ENCODE measurements at regions not wholly inside any gene's neighbourhood (a gene's known extent, or its start where the extent isn't known, plus 50 kb on each side); places are given as distances from the start of the nearest gene placed in this dataset.

DNA sequence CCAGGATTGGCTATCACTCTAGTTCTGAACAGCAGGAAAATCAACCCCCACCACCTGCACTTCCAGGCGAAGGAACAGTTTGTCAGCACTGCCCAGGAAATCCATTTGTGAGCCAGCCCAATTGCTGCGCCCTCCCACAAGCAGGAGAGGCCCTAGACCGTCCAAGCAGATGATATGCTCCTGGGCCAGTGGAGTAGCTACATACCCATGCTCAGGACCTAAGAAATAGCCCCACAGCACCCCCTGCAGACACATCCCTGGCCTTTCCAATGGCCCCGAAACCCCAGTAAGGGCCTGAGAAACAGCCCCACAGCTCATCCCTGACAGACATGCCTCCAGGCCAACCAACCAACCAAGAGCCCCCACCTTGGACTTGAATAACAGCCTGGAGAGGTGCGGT is 111.5 kb upstream of the ZC3H11B start:
- no peak overlapping the region for H3K4me3 ChIP-seq (ENCODE audit: low read depth, low read length)
- no peak for DNase-seq (ENCODE audit: low read depth)
- FAIRE-seq: no peak
- no peaks in the 10 kb centered on the region for H3K36me3 ChIP-seq (ENCODE audit: control insufficient read depth, insufficient read depth, low read length)
- H3K27me3 ChIP-seq (ENCODE audit: control insufficient read depth, insufficient read depth, low read length): no peaks in the 10 kb centered on the region
- TF ChIP-seq, protein P1, sequence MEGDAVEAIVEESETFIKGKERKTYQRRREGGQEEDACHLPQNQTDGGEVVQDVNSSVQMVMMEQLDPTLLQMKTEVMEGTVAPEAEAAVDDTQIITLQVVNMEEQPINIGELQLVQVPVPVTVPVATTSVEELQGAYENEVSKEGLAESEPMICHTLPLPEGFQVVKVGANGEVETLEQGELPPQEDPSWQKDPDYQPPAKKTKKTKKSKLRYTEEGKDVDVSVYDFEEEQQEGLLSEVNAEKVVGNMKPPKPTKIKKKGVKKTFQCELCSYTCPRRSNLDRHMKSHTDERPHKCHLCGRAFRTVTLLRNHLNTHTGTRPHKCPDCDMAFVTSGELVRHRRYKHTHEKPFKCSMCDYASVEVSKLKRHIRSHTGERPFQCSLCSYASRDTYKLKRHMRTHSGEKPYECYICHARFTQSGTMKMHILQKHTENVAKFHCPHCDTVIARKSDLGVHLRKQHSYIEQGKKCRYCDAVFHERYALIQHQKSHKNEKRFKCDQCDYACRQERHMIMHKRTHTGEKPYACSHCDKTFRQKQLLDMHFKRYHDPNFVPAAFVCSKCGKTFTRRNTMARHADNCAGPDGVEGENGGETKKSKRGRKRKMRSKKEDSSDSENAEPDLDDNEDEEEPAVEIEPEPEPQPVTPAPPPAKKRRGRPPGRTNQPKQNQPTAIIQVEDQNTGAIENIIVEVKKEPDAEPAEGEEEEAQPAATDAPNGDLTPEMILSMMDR (IDR thresholded peaks at IDR 0.05; ENCODE audit: insufficient read depth, low read length, severe bottlenecking): no peak

DNA sequence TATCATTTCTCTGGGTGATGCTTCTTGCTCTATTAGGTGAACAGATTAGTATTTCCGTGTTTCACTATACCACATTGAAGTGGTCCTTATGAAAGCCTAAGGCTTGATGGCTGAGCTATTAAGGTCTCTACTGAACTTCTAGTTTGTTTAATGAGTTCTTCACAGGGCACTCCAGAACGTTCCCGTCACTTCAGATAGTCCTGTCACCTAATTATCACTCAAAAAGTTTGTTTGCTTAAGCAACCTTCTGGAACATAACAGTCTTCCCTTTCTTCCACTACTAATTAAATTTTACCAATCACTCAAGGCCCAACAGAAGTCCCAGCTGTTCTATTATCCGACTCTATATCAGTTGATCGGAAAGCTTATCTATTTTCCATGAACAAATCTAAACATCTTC is 104.6 kb upstream of the ZC3H11B start:
- DNase-seq (ENCODE audit: low read depth) (no peak), FAIRE-seq (no peak)
- no peak overlapping the region for H3K4me3 ChIP-seq (ENCODE audit: low read depth, low read length)
- TF ChIP-seq, protein P1 (IDR thresholded peaks at IDR 0.05; ENCODE audit: insufficient read depth, low read length, severe bottlenecking): no peak
- no peaks in the 10 kb centered on the region for H3K27me3 ChIP-seq (ENCODE audit: control insufficient read depth, insufficient read depth, low read length)
- H3K36me3 ChIP-seq (ENCODE audit: control insufficient read depth, insufficient read depth, low read length): no peaks in the 10 kb centered on the region

DNA sequence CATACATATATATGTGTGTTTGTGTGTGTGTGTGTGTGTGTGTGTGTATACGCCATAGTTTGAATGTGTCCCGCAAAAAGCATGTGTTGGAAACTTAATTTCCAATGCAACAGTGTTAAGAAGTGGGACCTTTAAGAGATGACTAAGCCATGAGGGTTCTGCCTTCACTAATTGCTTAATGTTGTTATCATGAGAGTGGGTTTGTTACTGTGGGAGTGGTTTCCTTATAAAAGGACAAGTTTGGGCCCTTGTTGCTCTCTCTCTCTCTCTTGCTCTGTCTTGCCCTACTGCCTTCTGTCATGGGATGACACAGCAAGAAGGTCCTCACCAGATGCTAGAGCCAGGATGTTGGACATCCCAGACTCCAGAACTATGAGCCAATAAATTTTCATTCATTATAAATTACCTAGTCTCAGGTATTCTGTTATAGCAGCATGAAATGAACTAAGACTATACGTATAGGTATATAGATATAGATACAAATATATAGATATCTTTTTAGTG is 103.8 kb upstream of the ZC3H11B start:
- Histone ChIP-seq H3K4me3 (ENCODE audit: low read depth, low read length) (no peak overlapping the region), H3K36me3 (ENCODE audit: control insufficient read depth, insufficient read depth, low read length) (no peaks in the 10 kb centered on the region), H3K27me3 (ENCODE audit: control insufficient read depth, insufficient read depth, low read length) (no peaks in the 10 kb centered on the region)
- DNase-seq (ENCODE audit: low read depth) (peak; percentile 66), FAIRE-seq (no peak)
- TF ChIP-seq, protein P1 (IDR thresholded peaks at IDR 0.05; ENCODE audit: insufficient read depth, low read length, severe bottlenecking): no peak

DNA sequence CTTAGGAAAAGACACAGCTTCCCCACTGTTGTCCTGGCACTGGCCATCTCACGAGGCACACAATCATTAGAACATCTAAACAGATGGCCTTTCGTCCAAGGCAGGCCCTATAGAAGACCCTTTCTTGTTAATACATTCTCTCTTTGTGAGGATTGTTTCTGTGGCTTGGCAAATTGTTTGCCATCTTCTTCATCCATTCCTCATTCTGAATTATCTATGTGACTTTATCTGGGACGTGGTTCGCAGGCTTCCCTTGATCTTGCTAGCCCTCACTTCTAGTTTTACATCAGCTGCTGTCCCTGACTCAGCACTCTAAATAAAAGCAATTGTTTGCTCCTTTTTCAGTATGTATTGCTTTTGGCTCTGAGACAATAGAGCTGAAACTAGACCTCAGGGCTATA is 101.1 kb upstream of the ZC3H11B start:
- FAIRE-seq (no peak), DNase-seq (ENCODE audit: low read depth) (no peak)
- TF ChIP-seq, protein P1 (IDR thresholded peaks at IDR 0.05; ENCODE audit: insufficient read depth, low read length, severe bottlenecking): no peak
- Histone ChIP-seq H3K27me3 (ENCODE audit: control insufficient read depth, insufficient read depth, low read length) (no peaks in the 10 kb centered on the region), H3K36me3 (ENCODE audit: control insufficient read depth, insufficient read depth, low read length) (no peaks in the 10 kb centered on the region), H3K4me3 (ENCODE audit: low read depth, low read length) (no peak overlapping the region)

DNA sequence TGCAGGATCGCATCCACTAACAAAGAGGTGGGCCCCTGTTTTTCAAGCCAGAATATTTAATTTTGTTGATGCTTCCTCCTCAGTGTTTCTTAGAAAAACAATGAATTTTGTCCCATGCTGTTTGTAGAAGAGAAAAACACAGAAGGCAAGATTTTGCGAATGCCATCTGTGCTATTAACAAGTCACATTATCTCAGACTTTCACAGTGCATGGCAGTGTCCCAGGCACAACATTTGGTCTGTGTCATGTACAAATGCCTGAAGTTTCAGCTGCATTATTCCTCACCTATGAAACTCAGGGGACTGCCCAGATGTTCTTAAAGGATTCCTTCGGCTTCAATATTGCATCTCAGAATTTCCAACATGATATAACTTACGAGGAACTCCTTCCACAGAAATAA is 99.6 kb upstream of the ZC3H11B start:
- TF ChIP-seq, protein P1 (IDR thresholded peaks at IDR 0.05; ENCODE audit: insufficient read depth, low read length, severe bottlenecking): no peak
- H3K4me3 ChIP-seq (ENCODE audit: low read depth, low read length): no peak overlapping the region
- H3K36me3 ChIP-seq (ENCODE audit: control insufficient read depth, insufficient read depth, low read length): no peaks in the 10 kb centered on the region
- DNase-seq (ENCODE audit: low read depth): no peak
- H3K27me3 ChIP-seq (ENCODE audit: control insufficient read depth, insufficient read depth, low read length): no peaks in the 10 kb centered on the region
- FAIRE-seq: no peak

DNA sequence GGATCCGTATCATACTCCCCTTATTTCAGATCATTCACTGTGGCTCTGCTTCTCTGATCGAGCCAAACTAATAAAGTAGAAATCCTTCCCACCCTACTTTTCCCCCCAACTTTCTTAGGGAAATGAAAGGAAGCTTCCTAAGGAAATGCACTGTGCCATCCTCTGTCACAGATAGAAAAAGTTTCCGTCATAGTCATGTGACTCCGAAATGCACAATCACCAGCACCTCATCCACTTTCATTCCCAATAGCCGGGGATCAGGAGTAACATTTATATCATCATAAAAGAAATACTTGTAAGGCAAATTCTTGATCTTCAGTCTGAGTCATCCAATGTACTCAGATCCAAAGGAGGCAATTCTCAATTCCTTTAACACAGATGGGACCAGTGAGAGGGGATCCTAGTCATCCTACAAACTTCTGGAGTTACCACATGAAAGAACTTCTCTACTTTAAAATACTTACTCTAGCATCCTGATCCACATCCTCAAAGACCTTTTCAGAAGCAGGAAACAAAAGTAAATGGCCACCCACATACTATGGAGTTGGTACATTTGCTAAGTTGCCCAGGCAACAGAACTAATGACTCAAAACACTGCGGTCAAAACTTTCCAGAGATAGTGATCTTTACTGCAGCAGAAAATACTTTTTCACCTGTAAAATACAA is 97.8 kb upstream of the ZC3H11B start:
- no peaks in the 10 kb centered on the region for H3K36me3 ChIP-seq (ENCODE audit: control insufficient read depth, insufficient read depth, low read length)
- peak; percentile 14 for DNase-seq (ENCODE audit: low read depth)
- no peak overlapping the region for H3K4me3 ChIP-seq (ENCODE audit: low read depth, low read length)
- TF ChIP-seq, protein P1 (IDR thresholded peaks at IDR 0.05; ENCODE audit: insufficient read depth, low read length, severe bottlenecking): no peak
- H3K27me3 ChIP-seq (ENCODE audit: control insufficient read depth, insufficient read depth, low read length): no peaks in the 10 kb centered on the region
- no peak for FAIRE-seq
